Bronchial epithelial cell (primary cell): ENCODE measurements at regions not wholly inside any gene's neighbourhood (a gene's known extent, or its start where the extent isn't known, plus 50 kb on each side); places are given as distances from the start of the nearest gene placed in this dataset.

Experiments used
- DNase-seq: peaks from one replicate; pipeline ENCODE4 v3.0.0-alpha.2; 2010; ENCODE audit warnings: low read depth
- FAIRE-seq: peaks from 2 replicates; lab custom pipeline; 2011; peaks lifted over from hg19 to GRCh38; lab: Jason Lieb, UNC
- H3K27me3 ChIP-seq: 2 replicates; pipeline ENCODE4 v1.5.1; 2011; ENCODE audit warnings: low read length; ENCODE audit not compliant: control insufficient read depth, insufficient read depth
- H3K36me3 ChIP-seq: 2 replicates; pipeline ENCODE4 v1.5.1; 2011; ENCODE audit warnings: low read length; ENCODE audit not compliant: control insufficient read depth, insufficient read depth
- H3K4me3 ChIP-seq: 2 replicates; pipeline ENCODE4 v1.5.1; 2011; ENCODE audit warnings: mild to moderate bottlenecking, low read depth, low read length, control low read depth
- TF ChIP-seq, protein P1 (sequence below): IDR thresholded peaks from 2 replicates; pipeline ENCODE4 v1.5.1; 2011; ENCODE audit warnings: mild to moderate bottlenecking, moderate library complexity, low read length, control low read depth, inconsistent platforms; ENCODE audit not compliant: insufficient read depth, severe bottlenecking

DNA sequence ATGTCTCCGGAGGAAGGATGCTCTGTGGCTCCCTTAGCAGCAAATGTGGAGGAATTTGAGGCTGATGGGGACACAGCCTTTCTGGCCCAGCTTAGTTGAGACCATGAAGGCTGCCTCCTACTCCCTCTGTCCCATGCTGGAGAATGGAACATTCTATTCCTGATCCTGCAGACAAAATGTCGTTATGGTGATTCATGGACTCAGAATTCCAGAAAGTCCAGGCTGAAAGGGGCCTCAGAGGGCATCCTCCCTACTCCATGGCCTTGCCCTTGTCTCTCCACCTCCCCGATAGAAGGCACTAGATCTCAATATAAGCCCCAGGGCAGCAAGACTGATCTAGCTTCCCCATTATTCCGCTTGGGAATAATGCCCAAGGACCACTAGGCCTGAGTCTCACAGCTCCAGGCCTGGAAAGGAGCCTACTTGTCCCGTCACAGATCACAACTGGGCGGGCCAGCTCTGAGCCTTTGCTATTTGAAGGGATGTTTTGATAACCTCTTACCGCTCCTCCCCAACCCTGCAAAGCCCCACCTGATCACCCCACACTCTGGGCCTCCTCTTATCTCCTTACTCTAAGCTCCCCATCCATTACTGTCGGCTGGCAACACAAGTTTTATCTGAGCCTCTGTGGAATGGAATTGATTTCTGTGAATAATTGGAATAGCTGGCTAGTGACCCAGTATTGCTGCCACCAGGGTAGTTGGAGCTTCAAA lies 52.8 kb upstream of the TRABD2B start:
- Histone ChIP-seq H3K27me3 (no peaks in the 10 kb centered on the region), H3K4me3 (no peak overlapping the region), H3K36me3 (no peaks in the 10 kb centered on the region)
- TF ChIP-seq, protein P1, sequence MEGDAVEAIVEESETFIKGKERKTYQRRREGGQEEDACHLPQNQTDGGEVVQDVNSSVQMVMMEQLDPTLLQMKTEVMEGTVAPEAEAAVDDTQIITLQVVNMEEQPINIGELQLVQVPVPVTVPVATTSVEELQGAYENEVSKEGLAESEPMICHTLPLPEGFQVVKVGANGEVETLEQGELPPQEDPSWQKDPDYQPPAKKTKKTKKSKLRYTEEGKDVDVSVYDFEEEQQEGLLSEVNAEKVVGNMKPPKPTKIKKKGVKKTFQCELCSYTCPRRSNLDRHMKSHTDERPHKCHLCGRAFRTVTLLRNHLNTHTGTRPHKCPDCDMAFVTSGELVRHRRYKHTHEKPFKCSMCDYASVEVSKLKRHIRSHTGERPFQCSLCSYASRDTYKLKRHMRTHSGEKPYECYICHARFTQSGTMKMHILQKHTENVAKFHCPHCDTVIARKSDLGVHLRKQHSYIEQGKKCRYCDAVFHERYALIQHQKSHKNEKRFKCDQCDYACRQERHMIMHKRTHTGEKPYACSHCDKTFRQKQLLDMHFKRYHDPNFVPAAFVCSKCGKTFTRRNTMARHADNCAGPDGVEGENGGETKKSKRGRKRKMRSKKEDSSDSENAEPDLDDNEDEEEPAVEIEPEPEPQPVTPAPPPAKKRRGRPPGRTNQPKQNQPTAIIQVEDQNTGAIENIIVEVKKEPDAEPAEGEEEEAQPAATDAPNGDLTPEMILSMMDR = no peak
- no peak for DNase-seq
- FAIRE-seq = no peak

DNA sequence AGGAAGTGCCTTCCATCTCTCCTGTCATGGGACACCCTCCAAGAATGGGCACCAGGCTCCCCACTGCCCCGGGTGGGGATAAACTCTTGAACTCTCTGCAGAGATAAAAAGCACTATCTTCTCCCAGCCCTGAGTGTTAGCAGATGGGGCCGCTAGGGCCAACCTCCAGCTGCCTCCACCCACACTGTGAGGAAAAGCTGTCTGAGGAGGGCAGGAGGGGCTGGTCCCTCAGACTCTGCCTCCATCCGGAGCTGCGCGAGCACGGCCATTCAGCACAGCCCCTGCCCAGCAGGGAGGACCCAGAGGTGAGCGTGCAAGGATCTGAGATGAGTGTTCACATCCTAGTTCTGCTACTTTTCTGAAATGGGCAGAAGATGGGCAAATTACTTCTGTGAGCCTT lies 51.8 kb upstream of the TRABD2B start:
- no peak for DNase-seq
- Histone ChIP-seq H3K36me3 (no peaks in the 10 kb centered on the region), H3K27me3 (no peaks in the 10 kb centered on the region), H3K4me3 (no peak overlapping the region)
- no peak for FAIRE-seq
- TF ChIP-seq, protein P1 = no peak

DNA sequence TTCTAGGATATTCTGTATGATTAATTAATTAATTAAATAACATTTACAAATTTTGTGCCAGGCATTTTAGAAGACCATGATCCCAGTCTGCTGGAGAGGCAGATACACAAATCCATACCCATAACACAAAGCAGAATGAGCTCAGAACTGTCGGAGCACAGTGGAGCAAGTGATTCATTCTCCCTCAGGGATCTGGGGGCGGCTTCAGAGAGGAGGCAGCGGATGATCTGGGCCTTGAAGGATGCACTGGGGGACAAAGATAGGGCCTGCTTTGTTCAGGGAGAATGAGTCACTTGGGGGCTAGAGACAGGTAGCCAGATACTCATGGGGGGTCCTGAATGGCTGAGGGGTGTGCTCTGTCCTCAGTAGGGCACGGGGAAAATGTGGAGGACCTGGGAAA lies 50.9 kb upstream of the TRABD2B start:
- no peaks in the 10 kb centered on the region for H3K36me3 ChIP-seq
- no peaks in the 10 kb centered on the region for H3K27me3 ChIP-seq
- TF ChIP-seq, protein P1 = no peak
- DNase-seq (peak; percentile 65), FAIRE-seq (no peak)
- H3K4me3 ChIP-seq = no peak overlapping the region

DNA sequence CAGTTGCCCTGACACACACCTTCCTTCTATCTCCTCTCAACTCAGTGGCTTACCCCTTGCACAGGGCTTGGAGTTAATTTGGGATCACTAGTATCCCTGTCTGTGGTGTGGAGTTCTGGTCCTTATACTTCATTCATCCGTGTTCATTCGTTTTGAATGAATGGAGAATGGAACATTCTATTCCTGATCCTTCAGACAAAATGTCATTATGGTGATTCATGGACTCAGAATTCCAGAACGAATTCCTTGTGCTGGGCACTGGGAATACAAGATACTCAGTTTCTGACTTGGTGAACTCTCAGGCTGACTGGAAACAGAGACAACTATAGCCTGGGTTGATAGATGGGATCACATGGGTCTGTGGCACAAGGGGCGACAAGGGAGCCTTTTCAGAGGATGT lies 49.9 kb upstream of the TRABD2B start:
- TF ChIP-seq, protein P1 = no peak
- Histone ChIP-seq H3K27me3 (no peaks in the 10 kb centered on the region), H3K4me3 (no peak overlapping the region), H3K36me3 (no peaks in the 10 kb centered on the region)
- DNase-seq = no peak
- FAIRE-seq = no peak
